CD4-positive, alpha-beta T cell treated with Interleukin-15 for 4 hours (primary cell): ENCODE measurements at regions not wholly inside any gene's neighbourhood (a gene's known extent, or its start where the extent isn't known, plus 50 kb on each side); places are given as distances from the start of the nearest gene placed in this dataset.
"Not testable (repeated sequence)": the region's sequence is repeated elsewhere in the genome, so short reads cannot be mapped to it uniquely, and the experiment has no call there.

Source experiments
- DNase-seq: peaks from one replicate; pipeline ENCODE4 v3.0.0-alpha.2; 2020; ENCODE audit warnings: low spot score

DNA sequence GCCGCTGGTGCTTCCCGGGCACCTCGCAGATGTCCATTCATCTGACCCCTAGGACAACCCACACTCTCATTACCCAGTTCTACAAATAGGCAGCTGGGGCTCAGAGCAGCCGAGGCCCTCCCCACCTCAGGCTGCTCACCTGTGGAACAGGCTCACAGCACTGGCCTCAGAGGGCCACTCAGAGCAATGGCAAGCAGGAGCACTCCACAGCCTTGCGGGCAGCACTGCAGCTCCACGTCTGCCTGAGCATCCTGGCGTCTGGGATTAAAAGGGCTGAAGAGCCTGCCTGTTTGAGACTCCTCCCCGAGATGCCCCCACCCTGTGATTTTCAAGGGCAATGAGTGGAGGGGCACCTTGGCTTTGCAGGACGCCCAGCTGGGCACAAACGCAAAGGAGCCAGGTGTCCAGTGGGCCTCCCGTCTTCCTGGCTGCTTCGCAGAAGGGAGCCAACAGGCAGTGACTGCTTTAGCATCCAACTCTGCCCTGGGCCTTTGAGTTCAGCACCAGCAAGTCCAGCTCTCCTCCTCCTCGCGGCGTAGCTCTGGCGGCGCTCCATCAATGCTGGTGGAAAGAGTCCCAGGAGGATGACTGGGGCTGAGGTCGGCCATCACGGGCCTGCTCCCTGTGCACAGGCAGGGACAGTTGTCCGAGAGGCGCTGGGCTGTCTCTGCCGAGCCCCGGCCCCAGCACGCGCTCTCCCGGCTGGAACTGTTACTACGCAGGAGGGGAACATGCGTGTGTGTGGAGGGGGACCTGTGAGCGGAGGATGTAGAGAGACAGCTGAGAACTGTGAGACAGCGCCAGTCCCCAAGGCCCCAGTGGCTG, 297.2 kb downstream of the NDUFA10 start:
- DNase-seq: no peak

DNA sequence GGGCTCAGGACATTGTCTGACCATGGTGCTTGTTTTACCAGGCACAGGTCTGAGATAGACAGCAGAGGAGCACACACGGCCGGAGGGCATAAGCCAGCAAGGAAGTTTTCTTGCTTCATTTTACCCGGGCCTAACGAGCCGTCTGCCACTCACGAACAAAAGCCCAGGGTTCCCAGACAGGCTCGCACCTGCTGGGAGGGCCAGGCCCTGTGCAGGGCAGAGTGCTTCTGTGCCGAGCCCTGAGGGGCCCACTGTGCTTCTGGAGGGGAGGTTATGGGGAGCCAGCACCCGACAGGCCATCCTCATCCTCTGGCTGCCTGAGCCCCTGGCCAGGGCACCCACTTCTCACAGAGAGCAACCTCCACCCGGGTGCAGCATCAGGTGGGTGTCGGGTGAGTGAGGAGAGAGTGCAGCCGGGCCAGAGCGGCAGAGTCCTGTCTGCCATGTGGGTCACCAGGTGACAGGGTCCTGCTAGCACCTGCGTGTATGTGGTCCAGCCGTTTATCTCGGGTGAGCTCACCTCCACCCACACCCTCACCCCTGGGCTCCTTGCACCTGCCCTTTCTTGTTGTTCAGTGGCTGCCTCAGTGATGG, 297.9 kb downstream of the NDUFA10 start:
- DNase-seq: no peak

DNA sequence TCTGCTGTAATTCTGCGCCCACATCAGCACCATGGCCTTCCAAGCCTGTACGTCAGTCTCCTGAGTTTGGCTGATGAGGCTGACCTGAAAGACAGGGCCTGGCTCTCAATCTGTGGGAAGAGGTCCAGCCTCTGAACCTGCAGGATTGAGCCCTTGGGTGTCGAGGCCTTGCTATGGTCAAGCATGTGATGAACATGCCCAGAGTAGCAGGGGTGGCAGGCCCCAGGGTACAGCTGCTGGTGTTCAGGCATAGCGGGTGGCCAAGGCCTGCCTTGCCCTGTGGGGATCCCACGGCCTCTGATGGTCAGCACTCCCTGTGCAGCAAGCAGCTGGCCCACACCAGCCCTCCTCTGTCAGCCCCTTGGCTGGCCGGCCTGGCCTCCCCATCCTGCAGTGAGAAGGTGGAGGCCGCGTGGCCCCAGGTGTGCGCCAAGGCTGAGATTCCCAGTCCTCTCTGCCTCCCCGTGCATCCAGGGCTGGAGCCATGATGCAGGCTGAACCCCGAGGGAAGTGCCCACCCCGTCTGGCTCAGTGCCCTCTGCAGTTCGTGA, 298.4 kb downstream of the NDUFA10 start:
- no peak for DNase-seq

DNA sequence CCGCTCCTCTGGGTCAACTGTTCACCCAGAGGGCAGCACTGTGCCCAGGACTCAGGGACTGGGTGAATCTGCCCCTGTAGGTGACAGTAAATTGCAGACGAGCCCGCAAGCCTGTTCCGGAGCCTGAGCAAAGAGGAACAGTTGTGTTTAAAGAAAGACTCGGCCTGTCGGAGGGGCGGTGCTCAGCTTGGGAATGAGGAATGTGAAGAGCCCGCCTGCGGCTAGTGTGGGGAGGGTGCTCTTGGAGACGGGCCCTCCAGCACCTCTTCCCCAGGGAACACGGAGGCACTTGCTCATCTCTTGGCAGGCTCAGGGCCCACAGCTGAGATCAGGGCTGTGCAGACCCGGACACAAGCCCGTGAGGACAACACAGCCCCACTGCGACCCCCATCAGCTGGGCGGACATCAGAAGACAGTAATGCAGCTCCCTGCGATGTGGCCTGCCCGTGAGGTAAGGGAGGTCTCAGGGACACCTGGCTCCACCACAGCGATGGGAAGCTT, 299.0 kb downstream of the NDUFA10 start:
- no peak for DNase-seq

DNA sequence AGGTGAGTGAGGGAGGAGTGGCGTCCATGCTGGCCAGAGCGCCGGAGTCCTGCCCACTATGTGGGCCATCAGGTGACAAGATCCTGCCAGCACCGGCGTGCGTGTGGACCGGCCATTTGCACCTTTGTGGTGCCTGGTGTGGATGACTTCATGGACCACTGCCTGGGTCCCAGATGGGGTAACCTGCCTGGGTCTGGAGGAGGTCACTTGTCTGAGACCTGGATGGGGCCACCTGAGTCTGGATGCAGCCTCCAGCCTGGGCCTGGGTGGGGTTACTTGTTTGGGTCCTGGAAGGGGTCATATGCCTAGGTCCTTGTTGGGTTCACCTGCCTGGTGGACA, 299.6 kb downstream of the NDUFA10 start:
- no peak for DNase-seq

DNA sequence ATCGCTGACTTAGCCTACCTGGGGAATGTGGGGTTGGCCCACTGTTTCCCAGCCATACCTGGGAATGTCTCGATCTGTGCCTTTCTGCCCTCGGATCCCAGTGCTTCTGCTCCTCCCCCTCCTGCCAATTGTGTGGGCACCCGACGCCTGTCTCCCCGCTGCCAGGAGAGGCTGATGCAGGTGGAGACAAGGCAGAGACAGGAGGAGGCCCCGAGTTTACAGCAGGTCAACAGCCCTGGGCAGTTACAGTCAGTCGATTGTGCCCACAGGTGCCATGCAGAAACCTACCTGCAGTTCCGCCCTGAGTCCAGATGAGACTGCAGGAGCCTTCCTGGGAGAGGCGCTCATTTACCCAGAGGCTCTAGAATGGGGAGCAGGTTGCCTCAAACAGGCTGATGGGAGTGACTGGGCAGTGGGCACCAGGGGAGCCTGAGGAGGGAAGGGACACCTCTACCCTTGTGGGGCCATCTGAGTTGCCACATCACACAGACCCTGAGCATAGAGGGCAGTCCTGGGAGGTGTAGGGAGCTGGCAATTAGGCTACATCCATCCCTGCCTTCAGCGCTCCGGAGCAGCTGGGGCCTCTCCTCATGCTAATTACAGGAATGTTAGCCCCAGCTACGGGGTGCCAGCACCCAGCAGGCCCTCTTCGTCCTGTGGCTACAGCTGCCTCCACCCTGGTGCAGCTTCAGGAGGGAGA, 300.1 kb downstream of the NDUFA10 start:
- no peak for DNase-seq

DNA sequence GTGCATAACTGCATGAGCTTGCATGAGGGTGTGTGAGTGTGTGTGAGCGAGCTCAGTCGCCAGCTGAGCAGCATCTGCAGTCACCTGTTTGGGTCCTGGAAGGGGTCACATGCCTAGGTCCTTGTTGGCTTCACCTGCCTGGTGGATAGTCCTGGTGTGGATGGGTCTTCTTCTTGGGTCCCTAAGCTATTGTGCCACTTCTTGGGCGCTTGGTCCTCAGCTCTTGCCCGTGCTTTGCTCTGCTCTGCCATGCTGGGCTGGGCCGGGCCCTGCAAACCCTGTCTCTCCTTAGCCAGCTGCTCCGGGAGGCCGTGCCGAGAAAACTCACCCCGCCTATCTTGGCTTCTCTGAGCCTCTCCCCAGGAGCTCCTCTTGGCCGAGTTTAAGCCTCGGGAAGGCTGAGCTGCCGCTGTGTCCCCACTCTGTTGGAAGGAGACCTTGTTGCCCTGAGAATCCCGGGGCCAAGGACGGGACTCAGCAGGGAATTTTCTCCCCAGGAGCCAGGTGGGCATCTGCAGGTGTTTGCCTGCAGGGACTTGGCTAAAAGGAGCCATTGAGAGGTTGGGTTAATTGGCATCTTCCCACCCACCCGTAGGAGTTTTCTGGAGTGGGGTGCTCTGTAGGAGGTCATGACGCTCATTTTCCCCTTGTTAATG, 300.8 kb downstream of the NDUFA10 start:
- DNase-seq: no peak

DNA sequence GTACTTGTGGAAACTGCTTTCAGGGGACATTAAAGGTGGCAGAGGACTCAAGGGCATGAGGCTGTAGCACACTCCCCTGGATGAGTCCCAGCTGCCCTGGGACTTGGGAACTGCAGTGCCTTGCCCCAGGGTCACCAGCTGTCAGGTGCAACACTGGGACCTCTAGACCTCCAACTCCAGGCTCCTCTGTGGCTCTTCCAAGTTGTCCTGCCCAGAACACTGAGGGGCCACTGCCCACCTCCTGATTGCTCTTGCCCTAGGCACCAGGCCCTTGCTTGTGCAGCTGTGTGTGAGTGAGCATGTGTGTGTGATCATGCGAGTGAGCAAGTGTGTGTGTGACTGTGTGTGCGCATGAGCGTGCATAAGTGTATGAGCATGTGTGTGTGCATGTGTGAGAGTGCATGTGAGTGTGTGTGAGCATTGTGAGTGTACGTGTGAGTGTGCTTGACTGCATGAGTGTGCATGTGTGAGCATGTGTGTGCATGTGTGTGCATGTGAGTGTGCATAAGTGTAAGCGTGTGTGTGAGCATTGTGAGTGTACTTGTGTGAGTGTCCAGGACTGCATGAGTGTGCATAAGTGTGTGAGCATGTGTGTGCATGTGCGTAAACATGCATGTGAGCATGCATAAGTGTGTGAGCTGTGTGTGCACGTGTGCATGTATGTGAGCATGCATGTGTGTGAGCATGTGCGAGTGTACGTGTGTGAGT, 301.5 kb downstream of the NDUFA10 start:
- DNase-seq: no peak

DNA sequence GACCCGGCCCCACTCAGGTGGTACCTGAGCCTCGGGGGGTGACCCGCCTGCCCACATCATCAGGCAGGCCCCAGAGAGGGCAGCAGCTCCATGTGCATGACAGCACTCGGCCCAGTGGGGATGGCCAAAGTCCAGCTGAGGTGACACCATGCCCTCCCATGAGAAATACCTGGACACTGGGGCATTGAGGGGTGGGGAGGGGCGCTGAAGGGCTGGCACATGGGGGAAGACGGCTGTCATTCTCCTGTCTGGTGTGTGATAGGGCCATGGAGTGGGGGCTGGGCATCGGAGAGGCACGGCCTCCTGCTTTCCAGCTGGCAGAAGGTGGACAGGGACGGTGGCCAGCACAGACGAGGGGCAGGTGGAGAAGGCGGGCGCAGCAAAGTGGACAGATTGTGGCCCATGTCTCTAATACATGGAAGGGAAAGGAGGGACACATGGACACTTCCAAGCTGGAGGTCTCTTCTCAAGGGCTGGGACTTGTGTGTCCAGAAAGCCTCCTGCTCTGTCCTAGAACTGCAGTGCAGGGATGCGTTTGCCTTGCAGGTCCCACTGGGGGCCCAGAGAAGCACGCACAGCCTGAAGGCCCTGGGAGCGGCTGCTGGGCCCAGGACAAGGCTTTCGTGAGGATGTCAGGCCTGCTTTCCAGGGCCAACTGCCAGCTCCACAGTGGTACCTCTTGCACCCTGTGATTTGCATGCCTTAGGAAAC, 302.2 kb downstream of the NDUFA10 start:
- DNase-seq: no peak

DNA sequence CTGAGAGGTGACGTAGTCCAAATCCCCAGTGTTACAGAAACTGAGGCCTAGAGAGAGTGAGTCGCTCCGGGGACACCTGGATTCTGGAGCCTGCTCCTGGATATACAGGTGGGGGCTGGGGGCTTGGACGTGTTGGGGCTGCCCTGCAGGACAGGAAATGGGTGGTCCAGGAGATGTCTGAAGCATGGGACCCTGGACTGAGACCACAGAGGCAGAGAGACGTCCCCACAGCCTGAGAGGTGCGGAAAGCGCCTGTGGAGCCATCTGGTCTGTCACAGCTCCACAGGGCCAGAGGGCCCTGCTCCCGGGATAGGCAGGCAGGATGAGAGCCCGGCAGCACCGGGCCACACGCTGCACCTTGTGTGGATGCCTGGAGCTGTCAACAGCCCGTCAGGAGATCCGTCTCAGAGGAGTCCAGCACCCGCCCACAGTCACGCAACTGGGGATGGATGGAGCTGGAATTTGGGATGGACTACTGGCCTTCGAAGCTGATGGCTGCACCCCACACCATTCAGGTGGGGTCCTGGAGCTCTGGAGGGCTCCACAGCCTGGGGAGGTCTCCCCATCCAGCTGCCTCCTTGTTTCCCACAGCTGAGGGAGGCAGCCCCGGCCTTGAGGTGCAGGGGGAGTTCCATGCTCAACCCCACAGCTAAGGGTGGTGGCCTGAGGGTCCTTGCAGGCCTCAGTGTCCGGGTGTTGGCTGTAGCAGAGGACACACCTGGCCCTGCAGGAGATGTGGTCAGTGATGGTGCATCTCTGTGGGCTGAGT, 303.0 kb downstream of the NDUFA10 start:
- DNase-seq: no peak

DNA sequence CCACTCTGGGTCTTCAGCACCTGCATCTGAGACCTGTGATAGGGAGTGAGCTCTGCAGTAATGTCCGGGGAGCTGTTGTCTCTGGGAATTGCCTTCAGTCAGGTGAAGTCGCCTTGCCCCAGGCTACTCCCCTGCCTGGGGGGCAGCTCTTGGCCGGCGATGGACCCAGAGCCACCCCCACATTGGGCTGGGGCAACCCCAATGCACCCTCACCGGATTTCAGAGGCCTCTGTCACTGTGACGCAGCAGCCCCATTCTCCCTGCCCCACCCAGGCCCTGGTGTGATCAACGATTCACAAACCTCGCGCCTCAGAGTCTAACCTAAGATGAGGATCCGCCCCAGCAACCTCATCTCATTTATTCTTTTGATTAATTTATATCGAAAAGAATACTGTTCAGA, 303.6 kb downstream of the NDUFA10 start:
- no peak for DNase-seq

DNA sequence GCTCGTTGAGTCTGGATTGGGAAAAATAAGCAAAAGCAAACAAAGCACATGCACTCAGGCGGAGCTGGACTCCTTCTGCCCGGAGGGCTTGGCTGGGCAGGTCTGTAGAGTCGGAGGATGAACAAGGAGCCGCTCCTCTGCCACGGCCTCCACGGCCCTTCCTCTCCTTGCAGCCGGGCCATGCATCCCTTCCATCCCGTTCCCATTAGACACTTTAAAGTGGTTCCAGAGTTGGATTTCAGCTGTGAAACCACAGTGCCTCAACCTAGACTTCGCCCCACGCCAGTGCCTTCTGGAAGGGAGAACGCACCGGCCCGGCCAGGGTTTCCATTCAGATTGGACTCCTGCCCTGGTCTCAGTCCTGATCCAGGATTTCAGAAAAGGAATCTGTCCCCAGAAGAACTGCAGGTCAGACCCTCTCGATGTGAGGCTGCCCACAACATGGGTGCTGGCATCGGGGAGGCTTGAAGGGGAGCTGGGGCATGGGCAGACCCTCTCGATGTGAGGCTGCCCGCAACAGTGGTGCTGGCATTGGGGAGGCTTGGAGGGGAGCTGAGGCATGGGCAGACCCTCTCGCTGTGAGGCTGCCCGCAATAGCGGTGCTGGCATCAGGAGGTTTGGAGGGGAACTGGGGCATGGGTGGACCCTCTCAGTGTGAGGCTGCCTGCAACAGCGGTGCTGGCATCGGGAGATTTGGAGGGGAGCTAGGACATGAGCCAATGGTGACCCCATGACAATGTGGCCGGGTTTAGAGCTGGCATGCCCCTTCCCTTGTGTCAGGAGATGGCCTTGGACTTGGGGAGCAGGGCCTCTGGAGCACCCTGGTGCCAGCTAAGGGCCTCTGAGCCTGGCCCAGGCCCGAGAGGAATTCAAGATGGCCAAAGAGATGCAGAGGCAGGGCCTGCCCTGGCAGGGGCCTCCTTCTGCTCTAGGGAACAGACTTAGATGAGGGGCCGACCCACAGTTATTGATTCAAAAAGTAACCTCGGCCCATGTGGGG, 304.5 kb downstream of the NDUFA10 start:
- no peak for DNase-seq

DNA sequence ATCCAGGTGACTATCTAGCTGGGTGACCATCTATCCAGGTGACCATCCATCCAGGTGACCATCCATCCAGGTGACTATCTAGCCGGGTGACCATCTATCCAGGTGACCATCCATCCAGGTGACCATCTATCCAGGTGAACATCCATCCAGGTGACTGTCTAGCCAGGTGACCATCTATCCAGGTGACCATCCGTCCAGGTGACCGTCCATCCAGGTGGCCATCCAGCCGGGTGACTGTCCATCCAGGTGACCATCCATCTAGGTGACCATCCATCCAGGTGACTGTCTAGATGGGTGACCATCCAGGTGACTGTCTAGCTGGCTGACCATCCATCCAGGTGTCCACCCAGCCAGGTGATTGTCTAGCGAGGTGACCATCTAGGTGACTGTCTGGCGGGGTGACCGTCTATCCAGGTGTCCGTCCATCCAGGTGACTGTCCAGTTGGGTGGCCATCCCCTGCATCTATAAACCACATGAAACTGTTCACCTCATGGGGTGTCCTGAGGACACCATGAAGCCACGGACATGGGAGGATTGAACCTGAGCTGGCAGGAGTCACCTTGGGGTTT, 305.3 kb downstream of the NDUFA10 start:
- no peak for DNase-seq

DNA sequence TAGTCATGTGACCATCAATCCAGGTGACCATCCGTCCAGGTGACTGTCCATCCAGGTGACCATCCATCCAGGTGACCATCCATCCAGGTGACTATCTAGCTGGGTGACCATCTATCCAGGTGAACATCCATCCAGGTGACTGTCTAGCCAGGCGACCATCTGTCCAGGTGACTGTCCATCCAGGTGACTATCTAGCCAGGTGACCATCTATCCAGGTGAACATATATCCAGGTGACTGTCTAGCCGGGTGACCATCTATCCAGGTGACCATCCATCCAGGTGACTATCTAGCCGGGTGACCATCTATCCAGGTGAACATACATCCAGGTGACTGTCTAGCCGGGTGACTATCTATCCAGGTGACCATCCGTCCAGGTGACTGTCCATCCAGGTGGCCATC, 306.2 kb downstream of the NDUFA10 start:
- DNase-seq: not testable (repeated sequence)

DNA sequence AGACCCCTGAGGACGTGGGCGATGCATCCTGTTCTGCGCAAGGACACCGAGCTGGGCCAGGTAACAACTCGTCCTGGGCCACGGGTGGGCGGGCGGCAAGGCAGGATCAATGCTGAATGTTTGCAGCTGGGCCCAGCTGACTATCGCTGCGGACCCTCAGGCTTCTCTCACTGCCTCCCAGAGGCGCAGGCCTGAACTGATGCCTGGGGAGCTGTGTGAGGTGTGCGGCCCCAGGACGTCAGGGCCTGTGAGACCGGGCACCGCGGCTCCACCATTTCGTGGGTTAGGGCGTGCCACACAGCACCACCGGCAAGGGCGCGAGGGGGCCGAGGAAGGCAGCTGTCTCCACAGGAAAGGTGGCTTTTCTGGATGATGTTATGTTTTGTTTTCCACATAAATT, 307.4 kb downstream of the NDUFA10 start:
- no peak for DNase-seq

DNA sequence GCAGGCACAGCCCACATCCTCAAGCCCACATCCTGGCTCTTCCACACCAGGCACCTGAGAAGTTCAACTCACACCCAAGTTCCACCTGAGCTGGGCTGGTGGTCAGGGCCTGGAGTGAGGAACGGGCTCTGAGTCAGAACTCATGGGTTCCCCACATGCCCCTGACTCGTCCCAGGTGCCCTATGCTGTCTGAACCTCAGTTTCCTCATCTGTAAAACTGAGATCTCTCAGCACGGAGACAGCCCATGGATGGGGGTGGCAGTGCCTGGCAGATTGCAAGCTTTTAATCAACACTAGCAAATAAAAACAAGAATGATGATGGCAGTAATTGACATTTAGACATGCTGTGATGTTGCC, 307.8 kb downstream of the NDUFA10 start:
- DNase-seq: no peak

DNA sequence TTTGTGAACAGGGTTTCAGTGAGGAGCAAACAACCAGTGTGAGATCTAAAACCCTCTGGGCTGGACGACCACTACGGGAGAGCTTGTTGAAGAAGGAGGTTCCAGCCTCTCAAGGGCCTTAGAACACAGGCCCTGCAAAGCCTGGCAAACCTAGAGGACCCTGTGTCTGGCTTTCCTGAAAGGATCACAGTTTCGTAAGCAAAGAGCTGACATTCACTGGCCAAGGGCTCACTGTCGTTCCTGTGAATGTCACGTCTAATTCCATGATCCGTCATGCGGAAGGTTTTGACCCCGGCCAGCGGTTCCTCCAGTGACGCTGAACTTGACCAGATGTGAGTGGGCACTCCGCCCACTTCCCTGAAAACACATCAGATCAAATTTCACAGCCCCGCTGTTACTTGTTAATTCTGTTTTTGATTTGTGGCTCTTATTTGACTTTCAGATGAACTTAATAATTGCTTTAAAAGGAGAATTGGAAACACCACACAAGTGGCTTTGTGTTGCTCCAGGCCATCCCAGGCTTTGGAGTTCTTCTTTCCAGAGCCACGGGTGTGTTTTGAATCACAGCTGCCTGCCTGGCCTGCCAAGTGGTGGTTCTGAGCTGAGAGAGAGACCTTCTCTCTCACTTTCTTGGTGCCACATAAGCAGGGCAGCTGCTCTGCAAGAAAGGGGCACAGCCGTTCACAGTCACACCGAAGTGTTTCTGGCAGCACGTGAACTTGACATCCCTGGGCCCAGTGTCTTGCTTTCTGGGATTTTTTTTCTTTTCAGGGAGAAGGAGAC, 308.4 kb downstream of the NDUFA10 start:
- no peak for DNase-seq

DNA sequence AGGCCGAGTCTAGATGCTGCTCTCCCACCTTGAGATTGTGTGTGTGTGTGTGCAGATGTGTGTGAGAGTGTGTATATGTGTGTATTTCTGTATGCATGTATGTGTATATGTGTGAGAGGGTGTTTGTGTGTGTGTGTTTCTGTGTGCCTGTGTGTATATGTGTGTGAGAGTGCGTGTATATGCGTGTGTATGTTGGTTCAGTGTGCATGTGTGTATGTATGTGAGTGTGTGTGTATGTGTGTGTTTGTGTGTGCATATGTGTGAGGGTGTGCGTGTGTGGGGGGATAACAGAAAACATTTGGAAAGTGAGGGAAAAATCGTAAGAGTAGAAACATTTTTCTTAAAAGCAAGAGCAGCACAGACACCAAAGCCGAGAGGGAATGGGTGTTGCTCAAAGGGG, 309.1 kb downstream of the NDUFA10 start:
- no peak for DNase-seq
